ENCODE measurements at regions not wholly inside any gene's neighbourhood (a gene's known extent, or its start where the extent isn't known, plus 50 kb on each side); places are given as distances from the start of the nearest gene placed in this dataset.

GRCh38 chr3:168968609-168969008 is 694.9 kb downstream of the MECOM start:
- H3K36me3 Mint-ChIP-seq (ENCODE audit: low read depth): no peaks in the 10 kb centered on the region
- peaks cover 4% of the 10 kb centered on the region for H3K4me1 Mint-ChIP-seq
- 93 to 100% methylated on average over 1 to 3 of the region's 3 CpGs for WGBS, 2 experiments (ENCODE audit: insufficient coverage in 1 of 2, insufficient read length in 1 of 2)
- H3K27ac ChIP-seq (ENCODE audit: low read depth, low read length): no peak overlapping the region
- H3K4me1 ChIP-seq (ENCODE audit: control insufficient read depth, insufficient read depth, low read length): no peaks in the 10 kb centered on the region
- no peaks in the 10 kb centered on the region for H3K9me3 ChIP-seq (ENCODE audit: control insufficient read depth, low read length)
- no peak overlapping the region for H3K27ac Mint-ChIP-seq
- H3K9me3 Mint-ChIP-seq: no peaks in the 10 kb centered on the region
- no peak for DNase-seq
- H3K4me3 Mint-ChIP-seq: no peak overlapping the region
- no peak overlapping the region for H3K4me3 ChIP-seq (ENCODE audit: low read length)
- H3K27me3 ChIP-seq (ENCODE audit: control insufficient read depth, insufficient read depth, low read length, poor library complexity, severe bottlenecking): no peaks in the 10 kb centered on the region
- H3K9ac ChIP-seq (ENCODE audit: extremely low read depth, low read length, poor library complexity, severe bottlenecking): no peak overlapping the region
- no peaks in the 10 kb centered on the region for H3K36me3 ChIP-seq (ENCODE audit: control insufficient read depth, insufficient read depth, low read length)
- H3K27me3 Mint-ChIP-seq (ENCODE audit: insufficient read depth): no peaks in the 10 kb centered on the region
- TF ChIP-seq, protein P1, sequence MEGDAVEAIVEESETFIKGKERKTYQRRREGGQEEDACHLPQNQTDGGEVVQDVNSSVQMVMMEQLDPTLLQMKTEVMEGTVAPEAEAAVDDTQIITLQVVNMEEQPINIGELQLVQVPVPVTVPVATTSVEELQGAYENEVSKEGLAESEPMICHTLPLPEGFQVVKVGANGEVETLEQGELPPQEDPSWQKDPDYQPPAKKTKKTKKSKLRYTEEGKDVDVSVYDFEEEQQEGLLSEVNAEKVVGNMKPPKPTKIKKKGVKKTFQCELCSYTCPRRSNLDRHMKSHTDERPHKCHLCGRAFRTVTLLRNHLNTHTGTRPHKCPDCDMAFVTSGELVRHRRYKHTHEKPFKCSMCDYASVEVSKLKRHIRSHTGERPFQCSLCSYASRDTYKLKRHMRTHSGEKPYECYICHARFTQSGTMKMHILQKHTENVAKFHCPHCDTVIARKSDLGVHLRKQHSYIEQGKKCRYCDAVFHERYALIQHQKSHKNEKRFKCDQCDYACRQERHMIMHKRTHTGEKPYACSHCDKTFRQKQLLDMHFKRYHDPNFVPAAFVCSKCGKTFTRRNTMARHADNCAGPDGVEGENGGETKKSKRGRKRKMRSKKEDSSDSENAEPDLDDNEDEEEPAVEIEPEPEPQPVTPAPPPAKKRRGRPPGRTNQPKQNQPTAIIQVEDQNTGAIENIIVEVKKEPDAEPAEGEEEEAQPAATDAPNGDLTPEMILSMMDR (conservative IDR thresholded peaks at IDR 0.05): no peak

DNA sequence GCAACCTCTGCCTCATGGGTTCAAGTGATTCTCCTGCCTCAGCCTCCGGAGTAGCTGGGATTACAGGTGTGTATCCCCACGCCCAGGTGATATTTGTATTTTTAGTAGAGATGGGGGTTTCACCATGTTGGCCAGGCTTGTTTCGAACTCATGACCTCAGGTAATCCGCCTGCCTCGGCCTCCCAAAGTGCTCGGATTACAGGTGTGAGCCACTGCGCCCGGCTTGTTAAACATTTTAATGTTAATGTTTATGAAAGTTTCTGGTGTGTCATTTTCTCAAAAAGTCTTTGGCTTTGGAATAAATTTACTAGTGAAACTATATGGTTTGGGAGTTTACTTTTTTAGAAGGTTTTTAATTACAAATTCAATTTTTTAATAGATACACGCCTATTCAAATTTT is 698.8 kb downstream of the MECOM start:
- Mint-ChIP-seq H3K27ac (no peak overlapping the region), H3K36me3 (ENCODE audit: low read depth) (no peaks in the 10 kb centered on the region), H3K9me3 (peaks cover 3% of the 10 kb centered on the region), H3K4me1 (peaks cover 13% of the 10 kb centered on the region), H3K27me3 (ENCODE audit: insufficient read depth) (no peaks in the 10 kb centered on the region), H3K4me3 (no peak overlapping the region)
- H3K36me3 ChIP-seq (ENCODE audit: control insufficient read depth, insufficient read depth, low read length): no peaks in the 10 kb centered on the region
- H3K4me3 ChIP-seq (ENCODE audit: low read length): no peak overlapping the region
- H3K9ac ChIP-seq (ENCODE audit: extremely low read depth, low read length, poor library complexity, severe bottlenecking): no peak overlapping the region
- no peak for DNase-seq
- TF ChIP-seq, protein P1 (conservative IDR thresholded peaks at IDR 0.05): no peak
- H3K27me3 ChIP-seq (ENCODE audit: control insufficient read depth, insufficient read depth, low read length, poor library complexity, severe bottlenecking): no peaks in the 10 kb centered on the region
- H3K4me1 ChIP-seq (ENCODE audit: control insufficient read depth, insufficient read depth, low read length): no peaks in the 10 kb centered on the region
- H3K27ac ChIP-seq (ENCODE audit: low read depth, low read length): no peak overlapping the region
- WGBS, 2 experiments (ENCODE audit: insufficient coverage in 1 of 2, insufficient read length in 1 of 2): 93 to 100% methylated on average over 3 to 8 of the region's 9 CpGs
- no peaks in the 10 kb centered on the region for H3K9me3 ChIP-seq (ENCODE audit: control insufficient read depth, low read length)

- DNase-seq: no peak
- WGBS, 2 experiments (ENCODE audit: insufficient coverage in 1 of 2, insufficient read length in 1 of 2): 88% methylated on average over 2 of the region's 2 CpGs; no CpG with 5 or more reads in 1 of the 2 experiments
Measured at GRCh38 chr3:168961271-168961670, 702.2 kb downstream of the MECOM start.

More at GRCh38 chr3:168961271-168961670, 702.2 kb downstream of the MECOM start:
- H3K36me3 ChIP-seq (ENCODE audit: control insufficient read depth, insufficient read depth, low read length): no peaks in the 10 kb centered on the region
- H3K4me3 Mint-ChIP-seq: no peak overlapping the region
- H3K4me3 ChIP-seq (ENCODE audit: low read length): no peak overlapping the region
- no peak overlapping the region for H3K27ac Mint-ChIP-seq
- H3K4me1 ChIP-seq (ENCODE audit: control insufficient read depth, insufficient read depth, low read length): no peaks in the 10 kb centered on the region
- TF ChIP-seq, protein P1 (conservative IDR thresholded peaks at IDR 0.05): no peak
- H3K36me3 Mint-ChIP-seq (ENCODE audit: low read depth): no peaks in the 10 kb centered on the region
- peaks cover 12% of the 10 kb centered on the region for H3K4me1 Mint-ChIP-seq
- H3K27ac ChIP-seq (ENCODE audit: low read depth, low read length): no peak overlapping the region
- H3K27me3 Mint-ChIP-seq (ENCODE audit: insufficient read depth): no peaks in the 10 kb centered on the region
- no peaks in the 10 kb centered on the region for H3K27me3 ChIP-seq (ENCODE audit: control insufficient read depth, insufficient read depth, low read length, poor library complexity, severe bottlenecking)
- H3K9ac ChIP-seq (ENCODE audit: extremely low read depth, low read length, poor library complexity, severe bottlenecking): no peak overlapping the region
- peaks cover 3% of the 10 kb centered on the region for H3K9me3 Mint-ChIP-seq
- H3K9me3 ChIP-seq (ENCODE audit: control insufficient read depth, low read length): no peaks in the 10 kb centered on the region

Data from endodermal cell (in vitro differentiated cells).